H1 (cell line): ENCODE measurements at regions not wholly inside any gene's neighbourhood (a gene's known extent, or its start where the extent isn't known, plus 50 kb on each side); places are given as distances from the start of the nearest gene placed in this dataset.

Source experiments
- CTCF ChIA-PET: fragments of 300-600 bp; sonication (Branson Sonifier 250); formaldehyde crosslinking; loops from one replicate; lab custom pipeline; 2021; ENCODE audit not compliant: partially characterized antibody; lab: Charles Lee
- POLR2A ChIA-PET: fragments of 300-600 bp; sonication (Branson Sonifier 250); formaldehyde crosslinking; loops from one replicate; lab custom pipeline; 2021; ENCODE audit warnings: inconsistent platforms; ENCODE audit not compliant: partially characterized antibody; lab: Charles Lee
- DNase-seq, 2 experiments: peaks; one replicate each; pipeline versions ENCODE4 v3.0.0 to v3.0.0-alpha.2; 2010 to 2022; ENCODE audit warnings: low spot score in 2 of 2, low read depth in 1 of 2, mixed read lengths in 1 of 2
- FAIRE-seq: peaks from 2 replicates; lab custom pipeline; 2011; peaks lifted over from hg19 to GRCh38; lab: Jason Lieb, UNC
- H2AFZ ChIP-seq: 2 replicates; pipeline ENCODE4 v1.8.1; 2012; ENCODE audit warnings: low read length, inconsistent platforms
- H2AK5ac ChIP-seq: 2 replicates; pipeline ENCODE4 v1.6.1; 2013; ENCODE audit warnings: low read depth, low read length
- H2BK120ac ChIP-seq: replicated peaks from 2 replicates; pipeline ENCODE3; 2013; ENCODE audit warnings: low read depth, low read length, inconsistent platforms
- H2BK12ac ChIP-seq: 2 replicates; pipeline ENCODE4 v1.6.1; 2013; ENCODE audit warnings: low read depth, low read length
- H2BK15ac ChIP-seq: 2 replicates; pipeline ENCODE4 v1.6.1; 2013; ENCODE audit warnings: low read length
- H2BK20ac ChIP-seq: 2 replicates; pipeline ENCODE4 v1.6.1; 2013; ENCODE audit warnings: low read length
- H2BK5ac ChIP-seq: 2 replicates; pipeline ENCODE4 v1.6.1; 2013; ENCODE audit warnings: low read depth, low read length
- H3K14ac ChIP-seq: 2 replicates; pipeline ENCODE4 v1.6.1; 2013; ENCODE audit warnings: inconsistent platforms; ENCODE audit not compliant: insufficient read length
- H3K18ac ChIP-seq: 2 replicates; pipeline ENCODE4 v1.6.1; 2013; ENCODE audit warnings: low read length; ENCODE audit errors: extremely low read depth
- H3K23ac ChIP-seq: 2 replicates; pipeline ENCODE4 v1.6.1; 2013; ENCODE audit warnings: inconsistent platforms; ENCODE audit not compliant: insufficient read length
- H3K23me2 ChIP-seq: 2 replicates; pipeline ENCODE4 v1.6.1; 2013; ENCODE audit warnings: low read depth, low read length
- H3K27ac ChIP-seq: 2 replicates; pipeline ENCODE4 v1.6.1; 2011; ENCODE audit warnings: low read depth, low read length, inconsistent platforms
- H3K27me3 ChIP-seq, 4 experiments: replicated peaks in 1 of 4; 1 replicate in 1 of 4; 2 replicates in 3 of 4; pipeline versions ENCODE4 v1.6.1 to v1.8.1; 2011 to 2013; ENCODE audit warnings: low read length in 3 of 4, mild to moderate bottlenecking in 3 of 4, inconsistent platforms in 2 of 4, mixed read lengths in 2 of 4, moderate library complexity in 1 of 4; ENCODE audit not compliant: control insufficient read depth in 3 of 4, insufficient read depth in 3 of 4; ENCODE audit errors: extremely low read depth in 1 of 4
- H3K36me3 ChIP-seq, 4 experiments: 2 replicates each; pipeline versions ENCODE4 v1.6.1 to v1.8.1; 2011 to 2013; ENCODE audit warnings: mild to moderate bottlenecking in 4 of 4, low read length in 3 of 4, moderate library complexity in 2 of 4, control low read depth in 1 of 4, inconsistent platforms in 1 of 4; ENCODE audit not compliant: insufficient read depth in 4 of 4, control insufficient read depth in 2 of 4
- H3K4ac ChIP-seq: replicated peaks from 2 replicates; pipeline ENCODE3; 2013; ENCODE audit warnings: low read length, low read depth, mixed read lengths, inconsistent platforms; ENCODE audit not compliant: insufficient read length
- H3K4me1 ChIP-seq, 4 experiments: replicated peaks in 1 of 4; 1 replicate in 1 of 4; 2 replicates in 3 of 4; pipeline versions ENCODE4 v1.6.1 to v1.8.1; 2011 to 2013; ENCODE audit warnings: low read length in 3 of 4, inconsistent platforms in 2 of 4, mixed read lengths in 1 of 4; ENCODE audit not compliant: insufficient read depth in 4 of 4, control insufficient read depth in 3 of 4
- H3K4me2 ChIP-seq, 2 experiments: 2 replicates each; pipeline versions ENCODE4 v1.6.1 to v1.8.1; 2011 to 2013; ENCODE audit warnings: low read depth in 2 of 2, low read length in 2 of 2, control low read depth in 1 of 2, inconsistent platforms in 1 of 2, mild to moderate bottlenecking in 1 of 2; ENCODE audit not compliant: insufficient read depth in 1 of 2
- H3K4me3 ChIP-seq, 4 experiments: fragments of 200-600, 300-600 bp in 1 of 4; sonication (generic), shearing (Covaris generic), sonication (Bioruptor Twin) in 1 of 4; 2 replicates each; pipeline versions ENCODE4 v1.5.1 to v1.8.1; 2011 to 2016; ENCODE audit warnings: low read length in 4 of 4, low read depth in 3 of 4, control low read depth in 2 of 4, inconsistent platforms in 2 of 4, mild to moderate bottlenecking in 2 of 4, mixed read lengths in 1 of 4, moderate library complexity in 1 of 4; ENCODE audit not compliant: insufficient read depth in 2 of 4; ENCODE audit errors: extremely low read depth in 1 of 4
- H3K56ac ChIP-seq: replicated peaks from 2 replicates; pipeline ENCODE3; 2013; ENCODE audit warnings: low read depth, mild to moderate bottlenecking, mixed read lengths, low read length, inconsistent platforms; ENCODE audit not compliant: insufficient read length
- H3K79me1 ChIP-seq: 2 replicates; pipeline ENCODE4 v1.6.1; 2013; ENCODE audit warnings: low read depth, low read length, control low read depth
- H3K79me2 ChIP-seq, 2 experiments: 2 replicates each; pipeline versions ENCODE4 v1.6.1 to v1.8.1; 2012 to 2013; ENCODE audit warnings: low read length in 2 of 2, mild to moderate bottlenecking in 2 of 2, inconsistent platforms in 1 of 2; ENCODE audit not compliant: insufficient read depth in 2 of 2, control insufficient read depth in 1 of 2
- H3K9ac ChIP-seq, 4 experiments: replicated peaks in 1 of 4; 1 replicate in 1 of 4; 2 replicates in 3 of 4; pipeline versions ENCODE4 v1.6.1 to v1.8.1; 2011 to 2013; ENCODE audit warnings: low read depth in 3 of 4, low read length in 3 of 4, control low read depth in 2 of 4, mild to moderate bottlenecking in 2 of 4, moderate library complexity in 2 of 4, inconsistent platforms in 1 of 4; ENCODE audit errors: extremely low read depth in 1 of 4
- H3K9me3 ChIP-seq, 2 experiments: 2 replicates each; pipeline versions ENCODE4 v1.6.1 to v1.8.1; 2012 to 2013; ENCODE audit warnings: mild to moderate bottlenecking in 2 of 2, moderate library complexity in 2 of 2, control low read depth in 1 of 2, inconsistent platforms in 1 of 2, low read depth in 1 of 2, low read length in 1 of 2, mixed read lengths in 1 of 2; ENCODE audit not compliant: insufficient read depth in 2 of 2
- H4K20me1 ChIP-seq, 2 experiments: replicated peaks in 1 of 2; 2 replicates each; pipeline versions ENCODE3 to v1.8.1; 2011 to 2013; ENCODE audit warnings: inconsistent platforms in 2 of 2, low read length in 2 of 2, mild to moderate bottlenecking in 1 of 2; ENCODE audit not compliant: insufficient read depth in 2 of 2, control insufficient read depth in 1 of 2
- H4K5ac ChIP-seq: 2 replicates; pipeline ENCODE4 v1.6.1; 2013; ENCODE audit warnings: low read length, low read depth, mixed read lengths, inconsistent platforms; ENCODE audit not compliant: insufficient read length
- H4K8ac ChIP-seq: 2 replicates; pipeline ENCODE4 v1.8.0; 2013; ENCODE audit warnings: mild to moderate bottlenecking, moderate library complexity, low read length, inconsistent platforms; ENCODE audit not compliant: insufficient read depth; ENCODE audit errors: extremely low read depth
- H4K91ac ChIP-seq: replicated peaks from 2 replicates; pipeline ENCODE3; 2013; ENCODE audit warnings: low read length, mixed read lengths, inconsistent platforms; ENCODE audit not compliant: insufficient read length
- CBX5 ChIP-seq: fragments of 300-800, 300-1000 bp; sonication (generic); IDR thresholded peaks from 2 replicates; pipeline ENCODE4 v1.7.1; 2016; ENCODE audit warnings: antibody characterized with exemption, low read length, low read depth
- CHD1 ChIP-seq: IDR thresholded peaks from 2 replicates; pipeline ENCODE4 v1.6.1; 2012; ENCODE audit warnings: low read depth, low read length, improper control_type of control experiment
- CHD2 ChIP-seq: IDR thresholded peaks from 2 replicates; pipeline ENCODE4 v1.6.1; 2012; ENCODE audit warnings: low read length, improper control_type of control experiment
- CTBP2 ChIP-seq: IDR thresholded peaks from 2 replicates; pipeline ENCODE4 v1.7.0; 2011; ENCODE audit warnings: borderline replicate concordance, mild to moderate bottlenecking, moderate library complexity, mixed read lengths, low read length; ENCODE audit not compliant: insufficient read depth, insufficient read length
- EP300 ChIP-seq, 2 experiments: IDR thresholded peaks; 1 replicate in 1 of 2; 2 replicates in 1 of 2; pipeline ENCODE4 v1.6.1; 2011 to 2012; ENCODE audit warnings: low read depth in 2 of 2, low read length in 2 of 2, mild to moderate bottlenecking in 2 of 2, borderline replicate concordance in 1 of 2, inconsistent platforms in 1 of 2, moderate library complexity in 1 of 2
- HDAC2 ChIP-seq, 2 experiments: fragments of 300-600 bp in 1 of 2; sonication (generic) in 1 of 2; IDR thresholded peaks; 2 replicates each; pipeline ENCODE4 v1.6.1; 2011 to 2012; ENCODE audit warnings: low read depth in 2 of 2, low read length in 2 of 2, mild to moderate bottlenecking in 2 of 2, moderate library complexity in 2 of 2, borderline replicate concordance in 1 of 2, inconsistent platforms in 1 of 2
- JUND ChIP-seq: IDR thresholded peaks from 2 replicates; pipeline ENCODE4 v1.6.1; 2011; ENCODE audit warnings: mild to moderate bottlenecking, improper control_type of control experiment, low read length
- KDM1A ChIP-seq: fragments of 200-600, 300-600 bp; sonication (generic); IDR thresholded peaks from 2 replicates; pipeline ENCODE4 v1.7.1; 2016; ENCODE audit warnings: mild to moderate bottlenecking, low read length, borderline replicate concordance
- POLR2AphosphoS5 ChIP-seq: IDR thresholded peaks from 2 replicates; pipeline ENCODE4 v1.6.1; 2011; ENCODE audit warnings: low read depth, low read length
- TAF1 ChIP-seq: IDR thresholded peaks from 2 replicates; pipeline ENCODE4 v1.6.1; 2011; ENCODE audit warnings: mild to moderate bottlenecking, low read depth, low read length
- TAF7 ChIP-seq: optimal IDR thresholded peaks from 2 replicates; pipeline ENCODE3; 2011; ENCODE audit warnings: low read depth, mild to moderate bottlenecking, inconsistent platforms, low read length, moderate library complexity, borderline replicate concordance
- WGBS, 2 experiments: shearing (Covaris generic) in 1 of 2; methylation state at CpG; one replicate each; pipeline versions ENCODE4 v1.1.6 to v1.1.7; 2013 to 2015; ENCODE audit warnings: low lambda C conversion rate in 2 of 2, mixed read lengths in 2 of 2, inconsistent platforms in 1 of 2, low coverage in 1 of 2, missing lambda C conversion rate in 1 of 2; ENCODE audit not compliant: insufficient replicate concordance in 2 of 2, insufficient coverage in 1 of 2, insufficient read length in 1 of 2; ENCODE audit errors: extremely low coverage in 1 of 2, missing lambda C conversion rate in 1 of 2; 5-methylcytosine and 5-hydroxymethylcytosine counted together

DNA sequence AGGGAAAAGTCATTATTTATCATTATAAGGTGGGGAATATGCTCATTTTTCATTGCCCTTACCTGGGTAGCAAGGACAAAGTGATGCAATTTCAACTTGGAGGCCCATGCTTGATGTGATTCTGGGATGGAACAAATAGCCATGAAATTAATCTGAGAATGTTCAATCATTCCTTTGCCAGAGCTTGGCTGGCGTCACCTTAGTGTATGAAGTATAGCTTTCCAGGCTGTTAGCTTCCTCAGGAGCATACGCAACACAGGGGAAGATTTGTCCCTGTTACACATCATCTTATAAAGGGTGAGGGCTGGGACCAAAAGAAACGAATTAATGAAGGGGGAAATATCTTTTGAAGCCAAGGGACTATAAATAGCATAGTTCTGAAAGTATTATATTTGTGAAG, 91.4 kb upstream of the DEPDC1 start:
- no peak overlapping the region for H2BK120ac ChIP-seq
- H4K5ac ChIP-seq = no peak overlapping the region
- no peak overlapping the region for H4K91ac ChIP-seq
- DNase-seq = no peak
- no peak overlapping the region for H2BK20ac ChIP-seq
- H3K14ac ChIP-seq = no peak overlapping the region
- no peak overlapping the region for H2BK15ac ChIP-seq
- no peak overlapping the region for H2BK5ac ChIP-seq
- no peak overlapping the region for H3K56ac ChIP-seq
- no peaks in the 10 kb centered on the region for H3K36me3 ChIP-seq
- H3K23me2 ChIP-seq = no peaks in the 10 kb centered on the region
- no peaks in the 10 kb centered on the region for H4K20me1 ChIP-seq
- no peaks in the 10 kb centered on the region for H3K9me3 ChIP-seq
- H3K27ac ChIP-seq = no peak overlapping the region
- H3K4me2 ChIP-seq = no peak overlapping the region
- TF ChIP-seq CHD2 = no peak
- TF ChIP-seq JUND = no peak
- TF ChIP-seq CBX5 = no peak
- TF ChIP-seq HDAC2 (IDR thresholded peaks at IDR 0.05; ENCODE audit: borderline replicate concordance in 1 of 2, low read depth in 2 of 2, low read length in 2 of 2) = no peak
- no peak for TF ChIP-seq CHD1
- no peak for TF ChIP-seq CTBP2
- no peak for TF ChIP-seq POLR2AphosphoS5
- no peak for TF ChIP-seq TAF1
- TF ChIP-seq TAF7 = no peak
- TF ChIP-seq KDM1A = no peak
- no peak for TF ChIP-seq EP300 (IDR thresholded peaks at IDR 0.05; ENCODE audit: borderline replicate concordance in 1 of 2, low read depth in 2 of 2, low read length in 2 of 2)
- TF ChIP-seq, all 59 proteins: peak for 0
- no peak for FAIRE-seq
- H2AFZ ChIP-seq = 0 out of 2 replicates have a peak overlapping the region, but pooled peaks have one; percentile 29
- POLR2A ChIA-PET = no interaction called here
- no peak overlapping the region for H3K4me3 ChIP-seq
- no peaks in the 10 kb centered on the region for H3K4me1 ChIP-seq
- no peak overlapping the region for H3K4ac ChIP-seq
- WGBS, 2 experiments = 89% methylated on average over 3 of the region's 3 CpGs; no CpG with 5 or more reads in 1 of the 2 experiments
- H3K27me3 ChIP-seq = no peaks in the 10 kb centered on the region
- CTCF ChIA-PET = interaction anchor here (1.2 kb wide), 1 partner anchor 12 kb away, joined by 3 read pairs; no protein-coding TSS in a partner anchor
- H2BK12ac ChIP-seq = no peak overlapping the region
- no peaks in the 10 kb centered on the region for H3K79me2 ChIP-seq
- H2AK5ac ChIP-seq = no peak overlapping the region
- no peak overlapping the region for H4K8ac ChIP-seq
- H3K9ac ChIP-seq = no peak overlapping the region
- no peak overlapping the region for H3K23ac ChIP-seq
- H3K18ac ChIP-seq = no peak overlapping the region
- no peaks in the 10 kb centered on the region for H3K79me1 ChIP-seq
